Heart right ventricle (tissue), 16 donors: ENCODE measurements at regions not wholly inside any gene's neighbourhood (a gene's known extent, or its start where the extent isn't known, plus 50 kb on each side); places are given as distances from the start of the nearest gene placed in this dataset.

ENCODE experiments used
- ATAC-seq, 8 donors: fragments of 200-7000 bp; cut with Tn5 transposase; one replicate each; pipeline ENCODE4 v1.9.1; 2020; ENCODE audit warnings: mild to moderate bottlenecking in 8 of 8, moderate library complexity in 8 of 8, moderate number of reproducible peaks in 1 of 8
- DNase-seq, 2 donors: peaks; one replicate each; pipeline ENCODE4 v3.0.0-alpha.2; 2020
- H3K27ac ChIP-seq, 10 donors: fragments of 200-600 bp; sonication (generic) in 2 of 10; one replicate each; pipeline versions ENCODE4 v1.5.0 to v1.8.0; 2020 to 2022; ENCODE audit warnings: mild to moderate bottlenecking in 3 of 10
- H3K27me3 ChIP-seq, 7 donors: fragments of 200-600 bp; one replicate each; pipeline ENCODE4 v1.8.0; 2021 to 2022; ENCODE audit warnings: mild to moderate bottlenecking in 2 of 7
- H3K36me3 ChIP-seq, 9 donors: fragments of 200-600 bp; sonication (generic) in 1 of 9; one replicate each; pipeline versions ENCODE4 v1.5.0 to v1.8.0; 2020 to 2022; ENCODE audit warnings: mild to moderate bottlenecking in 2 of 9
- H3K4me1 ChIP-seq, 9 donors: fragments of 200-600 bp; sonication (generic) in 1 of 9; one replicate each; pipeline versions ENCODE4 v1.5.0 to v1.8.0; 2020 to 2022; ENCODE audit warnings: mild to moderate bottlenecking in 4 of 9
- H3K4me3 ChIP-seq, 10 donors: fragments of 200-600 bp; sonication (generic) in 2 of 10; one replicate each; pipeline versions ENCODE4 v1.5.0 to v1.8.0; 2020 to 2022; ENCODE audit warnings: mild to moderate bottlenecking in 7 of 10, moderate library complexity in 2 of 10
- H3K9me3 ChIP-seq, 11 donors: fragments of 200-600 bp in 10 of 11; sonication (generic) in 2 of 11; one replicate each; pipeline versions ENCODE4 v1.5.0 to v1.8.0; 2013 to 2022; ENCODE audit warnings: mild to moderate bottlenecking in 2 of 11, control low read depth in 1 of 11, moderate library complexity in 1 of 11
- CTCF ChIP-seq, 9 donors: fragments of 200-600 bp; sonication (generic) in 2 of 9; IDR thresholded peaks; one replicate each; pipeline versions ENCODE4 v1.5.0 to v1.8.0; 2021 to 2022; ENCODE audit warnings: antibody characterized with exemption in 9 of 9, mild to moderate bottlenecking in 5 of 9, moderate library complexity in 1 of 9
- WGBS, 2 donors: extraction: QIAGEN DNeasy Blood & Tissue Kit; methylation state at CpG; one replicate each; pipeline ENCODE4 v1.1.7; 2013; ENCODE audit warnings: inconsistent platforms in 1 of 2; 5-methylcytosine and 5-hydroxymethylcytosine counted together
- intact Hi-C, 10 donors: fragments of 100-400 bp; cut with DNase I; formaldehyde crosslinking; loops; one replicate each; pipeline versions ENCODE4 v1.11.1 to v1.14.2; 2022
- donor health status: Arrhythmogenic right ventricular cardiomyopathy.
- donor health status: ischemic (EF 13 %, LVEDD 7.1; RV severe dilation, severe dysfunction).
- donor health status: healthy with polysubstance abuse.
- donor health status: DM: no; HTN: yes; CAD: no.
- donor health status: DM: no; HTN: no; CAD: no.
- donor health status: ischemic (EF 25% LVEDD 6.9; RV normal size, moderate dysfunction).
- donor health status: ischemic (EF 25% LVEDD 5.7; RV mildly dilated, moderate dysfunction).
- donor health status: healthy.
- donor health status: DM: yes; HTN: yes; CAD: no.
- donor health status: Ischemic cardiomyopathy.
- donor health status: ischemic (EF 35%, LVEDD 5.7; RV mildly dilated, moderate dysfunction).
- donor health status: nonischemic (EF 11% LVEDD 7.7; RV severe dilation, severe dysfunction).
- donor health status: DM: yes; HTN: yes; CAD: no.
- donor health status: PGD.
- donor health status: ischemic (EF 29% LVEDD 5.4; RV normal size, mild dysfunction).
- donor health status: nonischemic (EF 23%, LVEDD 6.1; RV moderate dilation, normal function).

DNA sequence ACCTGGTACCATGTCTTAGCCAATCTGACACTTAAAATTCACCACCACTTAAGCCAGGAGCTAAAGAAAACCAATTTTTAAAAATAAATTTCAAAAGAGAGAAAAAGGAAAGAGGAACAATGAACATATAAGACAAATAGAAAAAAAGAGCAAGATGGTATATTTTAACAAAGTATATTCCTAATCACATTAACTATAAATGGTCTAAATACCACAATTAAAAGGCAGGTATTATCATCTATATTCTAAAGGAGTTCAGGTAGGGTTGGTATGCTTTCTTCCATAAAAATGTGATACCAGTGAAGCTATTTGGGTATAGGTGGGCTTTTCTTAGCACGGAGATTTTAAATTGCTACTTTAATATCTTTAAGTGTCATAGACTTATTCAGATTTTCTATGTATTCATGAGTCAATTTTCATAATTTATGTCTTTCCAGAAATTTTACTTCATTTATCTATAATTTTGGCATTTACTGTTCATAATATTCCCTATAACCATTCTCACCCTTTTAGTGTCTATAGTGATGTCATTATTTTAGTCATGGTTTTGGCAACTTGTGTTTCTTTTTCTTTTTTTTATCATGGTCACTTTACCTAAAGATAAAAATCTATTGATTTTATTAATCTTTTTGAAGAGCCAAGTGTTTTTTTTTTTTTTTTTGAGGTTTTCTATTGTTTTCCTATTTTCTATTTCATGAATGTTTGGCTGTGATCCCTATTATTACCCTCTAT lies 56.5 kb upstream of the IGLL5 start:
- no peak overlapping the region for H3K27ac ChIP-seq
- no peak overlapping the region for H3K4me3 ChIP-seq
- ATAC-seq (no peak), DNase-seq (no peak)
- H3K4me1 ChIP-seq: no peaks in the 10 kb centered on the region
- WGBS, 2 donors: 92 to 94% methylated on average over 1 of the region's 1 CpG
- H3K27me3 ChIP-seq: peaks cover 0 to 24% (median 1%) of the 10 kb centered on the region in 7 donors
- TF ChIP-seq CTCF (IDR thresholded peaks at IDR 0.05): no peak
- H3K36me3 ChIP-seq: no peaks in the 10 kb centered on the region
- H3K9me3 ChIP-seq: peaks cover 0 to 20% (median 9%) of the 10 kb centered on the region in 11 donors
- intact Hi-C loops: no loop called here

DNA sequence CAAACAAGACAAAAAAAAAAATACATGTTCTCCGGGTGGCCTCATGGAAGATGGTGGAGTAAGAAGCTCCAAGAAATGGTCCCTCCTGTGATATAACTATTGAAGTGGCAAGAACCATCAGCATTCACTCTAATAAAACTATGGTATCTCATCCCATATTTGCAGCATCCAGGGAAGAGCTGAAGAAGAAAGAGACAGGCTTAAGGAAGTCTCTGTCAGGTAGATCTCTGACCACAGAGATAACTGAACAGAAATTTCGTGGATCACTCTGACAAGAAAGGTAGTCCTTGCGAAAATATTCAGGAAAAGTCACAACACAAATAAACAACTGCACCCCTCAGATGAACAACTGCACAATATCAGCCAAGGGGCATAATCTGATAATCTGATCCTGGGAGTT lies 54.6 kb upstream of the IGLL5 start:
- TF ChIP-seq CTCF (IDR thresholded peaks at IDR 0.05): no peak
- peaks cover 0 to 25% (median 10%) of the 10 kb centered on the region in 7 donors for H3K27me3 ChIP-seq
- H3K36me3 ChIP-seq: no peaks in the 10 kb centered on the region
- peaks cover 0 to 20% (median 9%) of the 10 kb centered on the region in 11 donors for H3K9me3 ChIP-seq
- H3K4me3 ChIP-seq: no peak overlapping the region
- H3K4me1 ChIP-seq: peaks cover 0 to 4% (median 0%) of the 10 kb centered on the region in 9 donors
- ATAC-seq (no peak), DNase-seq (no peak)
- intact Hi-C loops: no loop called here
- H3K27ac ChIP-seq: no peak overlapping the region
- WGBS, 2 donors: 86 to 87% methylated on average over 3 of the region's 3 CpGs

DNA sequence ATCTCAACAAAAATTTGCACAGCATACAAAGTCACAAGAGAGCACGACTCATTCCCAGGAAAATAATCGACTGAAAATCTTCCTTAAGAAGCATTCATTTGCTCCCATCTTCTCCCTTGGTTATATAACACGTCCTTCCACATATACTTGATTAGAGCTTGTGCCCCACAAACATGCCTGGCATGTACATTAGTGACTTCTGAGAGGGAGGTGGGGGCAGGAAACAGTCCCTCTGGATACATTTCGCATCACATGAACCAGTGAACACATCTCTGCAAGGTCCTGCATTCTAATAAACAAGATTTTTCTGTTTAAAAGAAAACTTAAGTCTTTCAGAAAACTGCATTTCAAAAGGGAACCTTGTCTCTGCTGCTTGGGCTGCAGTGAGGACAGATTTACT lies 54.1 kb upstream of the IGLL5 start:
- no peak for TF ChIP-seq CTCF (IDR thresholded peaks at IDR 0.05)
- Histone ChIP-seq H3K27ac (no peak overlapping the region), H3K4me1 (peaks cover 0 to 8% (median 0%) of the 10 kb centered on the region in 9 donors), H3K36me3 (no peaks in the 10 kb centered on the region), H3K4me3 (no peak overlapping the region), H3K27me3 (peaks cover 0 to 27% (median 10%) of the 10 kb centered on the region in 7 donors), H3K9me3 (peaks cover 0 to 20% (median 9%) of the 10 kb centered on the region in 11 donors)
- 70 to 75% methylated on average over 4 of the region's 4 CpGs for WGBS, 2 donors
- intact Hi-C loops: no loop called here
- no peak for DNase-seq
- ATAC-seq: no peak

GRCh38 chr22:22834204-22834603 lies 53.4 kb upstream of the IGLL5 start:
- ATAC-seq (no peak), DNase-seq (no peak)
- intact Hi-C loops: no loop called here
- no peak overlapping the region for H3K27ac ChIP-seq
- WGBS, 2 donors: 55 to 71% methylated on average over 3 of the region's 3 CpGs
- peaks cover 0 to 10% (median 0%) of the 10 kb centered on the region in 9 donors for H3K4me1 ChIP-seq
- peaks cover 0 to 20% (median 9%) of the 10 kb centered on the region in 11 donors for H3K9me3 ChIP-seq
- peaks cover 0 to 29% (median 10%) of the 10 kb centered on the region in 7 donors for H3K27me3 ChIP-seq
- no peak for TF ChIP-seq CTCF (IDR thresholded peaks at IDR 0.05)
- H3K4me3 ChIP-seq: no peak overlapping the region
- no peaks in the 10 kb centered on the region for H3K36me3 ChIP-seq
